ENCODE measurements at regions not wholly inside any gene's neighbourhood (a gene's known extent, or its start where the extent isn't known, plus 50 kb on each side); places are given as distances from the start of the nearest gene placed in this dataset.

- Histone ChIP-seq H3K4me3 (ENCODE audit: insufficient read length, low read depth) (no peak overlapping the region), H3K9me3 (ENCODE audit: insufficient read depth, low read length) (no peaks in the 10 kb centered on the region; the same call in 1 of the 2 replicates), H3K27me3 (ENCODE audit: insufficient read depth, insufficient read length) (no peaks in the 10 kb centered on the region), H3K36me3 (ENCODE audit: insufficient read depth, insufficient read length, low read length) (no peaks in the 10 kb centered on the region), H3K4me1 (ENCODE audit: insufficient read depth, insufficient read length) (no peaks in the 10 kb centered on the region), H3K9ac (ENCODE audit: insufficient read length, low read depth) (no peak overlapping the region)
- TF ChIP-seq YY1 (IDR thresholded peaks at IDR 0.05; ENCODE audit: insufficient read depth, insufficient read length): no peak
- TF ChIP-seq ZNF274 (IDR thresholded peaks at IDR 0.05; ENCODE audit: low read depth, low read length): no peak
- TF ChIP-seq SUZ12 (IDR thresholded peaks at IDR 0.05; ENCODE audit: extremely low read depth, insufficient read depth, insufficient read length): no peak
- no peak for DNase-seq (ENCODE audit: low read depth, low spot score)
These were observed 214.0 kb downstream of the KLF5 start for GRCh38 chr13:73272831-73273230.

- Histone ChIP-seq H3K36me3 (ENCODE audit: insufficient read depth, insufficient read length, low read length) (no peaks in the 10 kb centered on the region), H3K9me3 (ENCODE audit: insufficient read depth, low read length) (no peaks in the 10 kb centered on the region; the same call in 1 of the 2 replicates), H3K4me1 (ENCODE audit: insufficient read depth, insufficient read length) (no peaks in the 10 kb centered on the region), H3K27me3 (ENCODE audit: insufficient read depth, insufficient read length) (no peaks in the 10 kb centered on the region), H3K4me3 (ENCODE audit: insufficient read length, low read depth) (no peak overlapping the region), H3K9ac (ENCODE audit: insufficient read length, low read depth) (no peak overlapping the region)
- DNase-seq (ENCODE audit: low read depth, low spot score): no peak
- TF ChIP-seq ZNF274 (IDR thresholded peaks at IDR 0.05; ENCODE audit: low read depth, low read length) (no peak), SUZ12 (IDR thresholded peaks at IDR 0.05; ENCODE audit: extremely low read depth, insufficient read depth, insufficient read length) (no peak), YY1 (IDR thresholded peaks at IDR 0.05; ENCODE audit: insufficient read depth, insufficient read length) (no peak)
These were observed 209.5 kb downstream of the KLF5 start for GRCh38 chr13:73268306-73268705.

- TF ChIP-seq ZNF274 (IDR thresholded peaks at IDR 0.05; ENCODE audit: low read depth, low read length): no peak
- TF ChIP-seq YY1 (IDR thresholded peaks at IDR 0.05; ENCODE audit: insufficient read depth, insufficient read length): no peak
- no peak for TF ChIP-seq SUZ12 (IDR thresholded peaks at IDR 0.05; ENCODE audit: extremely low read depth, insufficient read depth, insufficient read length)
- H3K27me3 ChIP-seq (ENCODE audit: insufficient read depth, insufficient read length): no peaks in the 10 kb centered on the region
- H3K36me3 ChIP-seq (ENCODE audit: insufficient read depth, insufficient read length, low read length): no peaks in the 10 kb centered on the region
- DNase-seq (ENCODE audit: low read depth, low spot score): no peak
- no peak overlapping the region for H3K4me3 ChIP-seq (ENCODE audit: insufficient read length, low read depth)
- no peaks in the 10 kb centered on the region; the same call in 1 of the 2 replicates for H3K9me3 ChIP-seq (ENCODE audit: insufficient read depth, low read length)
- H3K4me1 ChIP-seq (ENCODE audit: insufficient read depth, insufficient read length): no peaks in the 10 kb centered on the region
- H3K9ac ChIP-seq (ENCODE audit: insufficient read length, low read depth): no peak overlapping the region
These were observed 207.9 kb downstream of the KLF5 start for GRCh38 chr13:73266640-73267180.

GRCh38 chr13:73262862-73263627, 204.2 kb downstream of the KLF5 start:
- no peak overlapping the region for H3K9ac ChIP-seq (ENCODE audit: insufficient read length, low read depth)
- no peaks in the 10 kb centered on the region for H3K36me3 ChIP-seq (ENCODE audit: insufficient read depth, insufficient read length, low read length)
- DNase-seq (ENCODE audit: low read depth, low spot score): no peak
- no peak overlapping the region for H3K4me3 ChIP-seq (ENCODE audit: insufficient read length, low read depth)
- TF ChIP-seq SUZ12 (IDR thresholded peaks at IDR 0.05; ENCODE audit: extremely low read depth, insufficient read depth, insufficient read length) (no peak), ZNF274 (IDR thresholded peaks at IDR 0.05; ENCODE audit: low read depth, low read length) (no peak), YY1 (IDR thresholded peaks at IDR 0.05; ENCODE audit: insufficient read depth, insufficient read length) (no peak)
- H3K9me3 ChIP-seq (ENCODE audit: insufficient read depth, low read length): no peaks in the 10 kb centered on the region
- no peaks in the 10 kb centered on the region for H3K4me1 ChIP-seq (ENCODE audit: insufficient read depth, insufficient read length)
- H3K27me3 ChIP-seq (ENCODE audit: insufficient read depth, insufficient read length): no peaks in the 10 kb centered on the region

GRCh38 chr13:73261739-73262216, 203.0 kb downstream of the KLF5 start:
- DNase-seq (ENCODE audit: low read depth, low spot score): no peak
- Histone ChIP-seq H3K9ac (ENCODE audit: insufficient read length, low read depth) (no peak overlapping the region), H3K4me1 (ENCODE audit: insufficient read depth, insufficient read length) (no peaks in the 10 kb centered on the region), H3K36me3 (ENCODE audit: insufficient read depth, insufficient read length, low read length) (no peaks in the 10 kb centered on the region), H3K4me3 (ENCODE audit: insufficient read length, low read depth) (no peak overlapping the region), H3K27me3 (ENCODE audit: insufficient read depth, insufficient read length) (no peaks in the 10 kb centered on the region), H3K9me3 (ENCODE audit: insufficient read depth, low read length) (no peaks in the 10 kb centered on the region)
- TF ChIP-seq SUZ12 (IDR thresholded peaks at IDR 0.05; ENCODE audit: extremely low read depth, insufficient read depth, insufficient read length) (no peak), YY1 (IDR thresholded peaks at IDR 0.05; ENCODE audit: insufficient read depth, insufficient read length) (no peak), ZNF274 (IDR thresholded peaks at IDR 0.05; ENCODE audit: low read depth, low read length) (no peak)

GRCh38 chr13:73259061-73260017, 200.5 kb downstream of the KLF5 start:
- Histone ChIP-seq H3K4me1 (ENCODE audit: insufficient read depth, insufficient read length) (no peaks in the 10 kb centered on the region), H3K4me3 (ENCODE audit: insufficient read length, low read depth) (no peak overlapping the region), H3K36me3 (ENCODE audit: insufficient read depth, insufficient read length, low read length) (no peaks in the 10 kb centered on the region), H3K9me3 (ENCODE audit: insufficient read depth, low read length) (no peaks in the 10 kb centered on the region), H3K27me3 (ENCODE audit: insufficient read depth, insufficient read length) (no peaks in the 10 kb centered on the region), H3K9ac (ENCODE audit: insufficient read length, low read depth) (no peak overlapping the region)
- no peak for DNase-seq (ENCODE audit: low read depth, low spot score)
- TF ChIP-seq SUZ12 (IDR thresholded peaks at IDR 0.05; ENCODE audit: extremely low read depth, insufficient read depth, insufficient read length): no peak
- no peak for TF ChIP-seq YY1 (IDR thresholded peaks at IDR 0.05; ENCODE audit: insufficient read depth, insufficient read length)
- TF ChIP-seq ZNF274 (IDR thresholded peaks at IDR 0.05; ENCODE audit: low read depth, low read length): no peak
